ENCODE measurements at regions not wholly inside any gene's neighbourhood (a gene's known extent, or its start where the extent isn't known, plus 50 kb on each side); places are given as distances from the start of the nearest gene placed in this dataset.

GRCh38 chr2:48148841-48149430, 165.5 kb upstream of the FOXN2 start:
- DNase-seq (ENCODE audit: low read depth): no peak
- H3K4me3 ChIP-seq (ENCODE audit: low read depth, low read length): no peak overlapping the region
- TF ChIP-seq, protein P1, sequence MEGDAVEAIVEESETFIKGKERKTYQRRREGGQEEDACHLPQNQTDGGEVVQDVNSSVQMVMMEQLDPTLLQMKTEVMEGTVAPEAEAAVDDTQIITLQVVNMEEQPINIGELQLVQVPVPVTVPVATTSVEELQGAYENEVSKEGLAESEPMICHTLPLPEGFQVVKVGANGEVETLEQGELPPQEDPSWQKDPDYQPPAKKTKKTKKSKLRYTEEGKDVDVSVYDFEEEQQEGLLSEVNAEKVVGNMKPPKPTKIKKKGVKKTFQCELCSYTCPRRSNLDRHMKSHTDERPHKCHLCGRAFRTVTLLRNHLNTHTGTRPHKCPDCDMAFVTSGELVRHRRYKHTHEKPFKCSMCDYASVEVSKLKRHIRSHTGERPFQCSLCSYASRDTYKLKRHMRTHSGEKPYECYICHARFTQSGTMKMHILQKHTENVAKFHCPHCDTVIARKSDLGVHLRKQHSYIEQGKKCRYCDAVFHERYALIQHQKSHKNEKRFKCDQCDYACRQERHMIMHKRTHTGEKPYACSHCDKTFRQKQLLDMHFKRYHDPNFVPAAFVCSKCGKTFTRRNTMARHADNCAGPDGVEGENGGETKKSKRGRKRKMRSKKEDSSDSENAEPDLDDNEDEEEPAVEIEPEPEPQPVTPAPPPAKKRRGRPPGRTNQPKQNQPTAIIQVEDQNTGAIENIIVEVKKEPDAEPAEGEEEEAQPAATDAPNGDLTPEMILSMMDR (IDR thresholded peaks at IDR 0.05; ENCODE audit: low read depth, low read length, missing control alignments): no peak

GRCh38 chr2:48157150-48157549, 157.3 kb upstream of the FOXN2 start:
- DNase-seq (ENCODE audit: low read depth): no peak
- H3K4me3 ChIP-seq (ENCODE audit: low read depth, low read length): no peak overlapping the region
- TF ChIP-seq, protein P1 (IDR thresholded peaks at IDR 0.05; ENCODE audit: low read depth, low read length, missing control alignments): no peak

DNA sequence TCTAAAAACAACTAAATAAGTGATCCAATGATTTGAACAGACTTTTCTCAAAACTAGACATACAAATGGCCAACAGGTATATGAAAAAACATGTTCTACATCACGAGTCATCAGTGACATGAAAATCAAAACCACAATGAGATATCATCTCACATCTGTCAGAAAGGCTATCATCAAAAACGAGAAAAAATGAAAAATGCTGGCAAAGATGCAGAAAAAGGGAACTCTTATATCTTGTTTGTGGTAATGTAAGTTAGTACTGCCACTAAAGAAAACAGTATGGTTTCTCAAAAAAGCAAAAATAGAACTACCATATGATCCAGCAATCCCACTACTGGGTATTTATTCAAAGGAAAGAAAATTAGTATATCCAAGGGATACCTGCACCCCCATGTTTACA, 152.9 kb upstream of the FOXN2 start:
- H3K4me3 ChIP-seq (ENCODE audit: low read depth, low read length): no peak overlapping the region
- TF ChIP-seq, protein P1 (IDR thresholded peaks at IDR 0.05; ENCODE audit: low read depth, low read length, missing control alignments): no peak
- DNase-seq (ENCODE audit: low read depth): no peak

- no peak overlapping the region for H3K4me3 ChIP-seq (ENCODE audit: low read depth, low read length)
- TF ChIP-seq, protein P1 (IDR thresholded peaks at IDR 0.05; ENCODE audit: low read depth, low read length, missing control alignments): no peak
- no peak for DNase-seq (ENCODE audit: low read depth)
Observed at GRCh38 chr2:48162742-48163141, 151.7 kb upstream of the FOXN2 start.

DNA sequence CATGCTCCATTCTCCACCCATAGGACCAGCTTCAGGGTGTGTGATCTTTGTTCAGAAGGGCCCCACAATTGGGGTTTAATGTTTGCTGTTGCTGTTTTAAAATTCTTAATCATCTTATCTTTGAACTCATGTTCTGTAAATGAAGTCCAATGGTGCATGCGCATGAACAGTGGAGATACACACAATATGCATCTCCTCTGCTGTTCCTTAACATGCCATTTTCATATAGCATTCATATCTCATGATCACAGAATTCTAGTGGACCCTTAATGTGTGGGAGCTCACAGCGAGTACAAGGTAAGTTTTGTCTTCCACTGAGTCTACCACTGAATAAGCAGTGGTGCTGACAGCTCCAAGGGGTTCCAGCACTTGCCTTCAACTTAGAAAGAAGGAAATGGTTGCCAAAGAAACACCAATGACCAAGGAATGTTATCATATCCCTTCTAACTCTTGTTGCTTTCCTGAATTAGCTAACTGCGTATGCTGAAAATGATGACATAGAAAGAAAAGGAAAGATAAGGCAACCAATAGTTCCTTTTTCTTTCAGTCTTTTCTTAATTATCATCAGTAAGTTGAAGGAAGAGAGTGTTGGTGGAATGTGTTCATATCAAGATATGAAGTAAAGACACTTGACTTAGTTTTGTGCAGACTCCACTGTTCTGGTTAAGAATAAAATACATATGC, 149.3 kb upstream of the FOXN2 start:
- TF ChIP-seq, protein P1 (IDR thresholded peaks at IDR 0.05; ENCODE audit: low read depth, low read length, missing control alignments): no peak
- H3K4me3 ChIP-seq (ENCODE audit: low read depth, low read length): no peak overlapping the region
- DNase-seq (ENCODE audit: low read depth): no peak

DNA sequence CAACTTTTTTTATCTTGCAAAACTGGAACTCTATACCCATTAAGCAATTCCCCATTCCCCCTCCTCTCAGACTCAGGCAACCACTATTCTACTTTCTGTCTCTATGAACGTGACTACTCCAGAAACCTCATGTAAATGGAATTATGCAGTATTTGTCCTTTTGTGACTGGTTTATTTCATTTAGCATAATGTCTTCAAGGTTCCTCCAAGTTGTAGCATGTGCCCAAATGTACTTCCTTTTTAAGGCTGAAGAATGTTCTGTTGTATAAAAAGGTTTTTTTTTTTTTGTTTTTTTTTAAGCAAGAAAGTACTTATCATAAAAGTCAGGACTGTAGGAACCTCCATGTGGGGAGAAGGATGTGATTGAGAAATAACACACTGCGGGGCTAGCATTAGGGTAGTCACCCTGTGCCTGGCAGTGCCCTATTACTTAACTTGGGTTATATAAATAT, 145.3 kb upstream of the FOXN2 start:
- TF ChIP-seq, protein P1 (IDR thresholded peaks at IDR 0.05; ENCODE audit: low read depth, low read length, missing control alignments): no peak
- DNase-seq (ENCODE audit: low read depth): no peak
- no peak overlapping the region for H3K4me3 ChIP-seq (ENCODE audit: low read depth, low read length)

GRCh38 chr2:48170281-48170680, 144.2 kb upstream of the FOXN2 start:
- TF ChIP-seq, protein P1 (IDR thresholded peaks at IDR 0.05; ENCODE audit: low read depth, low read length, missing control alignments): no peak
- DNase-seq (ENCODE audit: low read depth): no peak

More at GRCh38 chr2:48170281-48170680, 144.2 kb upstream of the FOXN2 start:
- no peak overlapping the region for H3K4me3 ChIP-seq (ENCODE audit: low read depth, low read length)
